Suprapubic skin (tissue), 3 donors: ENCODE measurements at regions not wholly inside any gene's neighbourhood (a gene's known extent, or its start where the extent isn't known, plus 50 kb on each side); places are given as distances from the start of the nearest gene placed in this dataset.

Experiments
- CTCF ChIP-seq, 2 donors: fragments of 200-600 bp in 1 of 2; fragments of 450-650 bp in 1 of 2; sonication (generic) in 1 of 2; IDR thresholded peaks; one replicate each; pipeline ENCODE4 v1.5.1; 2016 to 2019; ENCODE audit warnings: antibody characterized with exemption in 2 of 2, mild to moderate bottlenecking in 1 of 2, moderate library complexity in 1 of 2
- POLR2AphosphoS5 ChIP-seq, 3 donors: sonication (generic); formaldehyde crosslinking; IDR thresholded peaks; one replicate each; pipeline ENCODE4 v1.6.1; 2017; ENCODE audit warnings: antibody characterized with exemption in 3 of 3

GRCh38 chr2:122822319-122822718 lies 1066.9 kb downstream of the TSN start:
- TF ChIP-seq CTCF (IDR thresholded peaks at IDR 0.05) = no peak
- TF ChIP-seq POLR2AphosphoS5 (IDR thresholded peaks at IDR 0.05) = no peak
